GM12878 (cell line): ENCODE measurements at regions not wholly inside any gene's neighbourhood (a gene's known extent, or its start where the extent isn't known, plus 50 kb on each side); places are given as distances from the start of the nearest gene placed in this dataset.

ENCODE experiments used
- ATAC-seq: fragments of 200-7000 bp; cut with Tn5 transposase; 3 replicates; pipeline ENCODE4 v1.9.1; 2020; ENCODE audit warnings: mild to moderate bottlenecking, moderate library complexity
- BruUV-seq: library from RNA; stranded (reverse); fragments of 400-500 nt; replicated peaks from 2 replicates; lab custom pipeline; 2021; lab: Mats Ljungman, UMichigan
- CTCF ChIA-PET: fragments of 300-600 bp; sonication (Branson Sonifier 250); formaldehyde crosslinking; extraction: SDS; loops from one replicate; lab custom pipeline; 2021; ENCODE audit warnings: inconsistent platforms; lab: Yijun Ruan, JAX
- POLR2A ChIA-PET: fragments of 350-600 bp; formaldehyde crosslinking; extraction: SDS; loops from one replicate; lab custom pipeline; 2021; ENCODE audit warnings: inconsistent platforms; lab: Charles Lee
- RAD21 ChIA-PET: fragments of 300-600 bp; sonication (Branson Sonifier 250); formaldehyde crosslinking; loops from one replicate; lab custom pipeline; 2023; ENCODE audit warnings: antibody characterized with exemption; ENCODE audit not compliant: unreplicated experiment; lab: Charles Lee
- SMC1A ChIA-PET: fragments of 300-600 bp; sonication (Branson Sonifier 250); formaldehyde crosslinking; loops from one replicate; lab custom pipeline; 2023; ENCODE audit not compliant: unreplicated experiment, uncharacterized antibody; lab: Charles Lee
- DNase-seq: peaks from one replicate; pipeline ENCODE4 v3.0.0-alpha.2; 2011; ENCODE audit warnings: low read depth, low spot score
- FAIRE-seq: peaks from 3 replicates; lab custom pipeline; 2011; peaks lifted over from hg19 to GRCh38; lab: Jason Lieb, UNC
- H2AFZ ChIP-seq: 2 replicates; pipeline ENCODE4 v1.6.0; 2011; ENCODE audit warnings: low read depth, low read length, control low read depth; ENCODE audit not compliant: control insufficient read depth
- H3K27ac ChIP-seq: 2 replicates; pipeline ENCODE4 v1.5.1; 2011; ENCODE audit warnings: control low read depth; ENCODE audit not compliant: control insufficient read depth, insufficient read depth
- H3K27me3 ChIP-seq, 2 experiments: replicated peaks in 1 of 2; 2 replicates each; pipeline versions ENCODE4 v1.6.0 to v1.6.1; 2011; ENCODE audit warnings: low read length in 1 of 2; ENCODE audit not compliant: control insufficient read depth in 2 of 2, insufficient read depth in 2 of 2
- H3K36me3 ChIP-seq, 2 experiments: 2 replicates each; pipeline ENCODE4 v1.5.1; 2011; ENCODE audit warnings: low read length in 1 of 2; ENCODE audit not compliant: control insufficient read depth in 2 of 2, insufficient read depth in 2 of 2
- H3K4me1 ChIP-seq: 2 replicates; pipeline ENCODE4 v1.6.1; 2011; ENCODE audit warnings: mild to moderate bottlenecking, low read length, moderate library complexity, mixed read lengths; ENCODE audit not compliant: control insufficient read depth, insufficient read depth
- H3K4me2 ChIP-seq: 2 replicates; pipeline ENCODE4 v1.6.0; 2011; ENCODE audit warnings: control low read depth; ENCODE audit not compliant: control insufficient read depth, insufficient read depth
- H3K4me3 ChIP-seq: fragments of 200-600 bp; sonication (generic); 2 replicates; pipeline ENCODE4 v1.5.1; 2016
- H3K79me2 ChIP-seq: 2 replicates; pipeline ENCODE4 v1.6.0; 2011; ENCODE audit warnings: low read length; ENCODE audit not compliant: control insufficient read depth, insufficient read depth
- H3K9ac ChIP-seq: 2 replicates; pipeline ENCODE4 v1.8.0; 2011; ENCODE audit warnings: low read length, control low read depth, mixed read lengths; ENCODE audit not compliant: control insufficient read depth, insufficient read depth
- H3K9me3 ChIP-seq: replicated peaks from 3 replicates; pipeline ENCODE4 v1.5.1; 2011; ENCODE audit warnings: mild to moderate bottlenecking, low read length; ENCODE audit not compliant: control insufficient read depth, insufficient read depth
- H4K20me1 ChIP-seq: 2 replicates; pipeline ENCODE4 v1.6.0; 2011; ENCODE audit not compliant: control insufficient read depth, insufficient read depth
- BCL11A ChIP-seq: IDR thresholded peaks from 2 replicates; pipeline ENCODE4 v1.6.1; 2011; ENCODE audit warnings: low read depth, low read length
- BCL3 ChIP-seq: IDR thresholded peaks from 2 replicates; pipeline ENCODE4 v1.6.1; 2011; ENCODE audit warnings: borderline replicate concordance, low read depth, mild to moderate bottlenecking, moderate library complexity, low read length; ENCODE audit not compliant: insufficient read depth, poor library complexity, severe bottlenecking
- HCFC1 ChIP-seq: fragments of 150-350 bp; IDR thresholded peaks from 2 replicates; pipeline ENCODE4 v1.6.1; 2014; ENCODE audit warnings: low read length
- IRF3 ChIP-seq: fragments of 450-650 bp; IDR thresholded peaks from 2 replicates; pipeline ENCODE4 v1.6.1; 2014; ENCODE audit warnings: mild to moderate bottlenecking
- JUND ChIP-seq: IDR thresholded peaks from 2 replicates; pipeline ENCODE4 v1.6.1; 2012; ENCODE audit warnings: low read depth, mild to moderate bottlenecking, low read length, improper control_type of control experiment, moderate library complexity
- MXI1 ChIP-seq: fragments of 150-350 bp; IDR thresholded peaks from 2 replicates; pipeline ENCODE4 v1.6.1; 2011; ENCODE audit warnings: low read depth, mild to moderate bottlenecking, inconsistent platforms, low read length, improper control_type of control experiment
- MYB ChIP-seq: fragments of 150-350 bp; IDR thresholded peaks from 2 replicates; pipeline ENCODE4 v1.6.1; 2014; ENCODE audit warnings: mild to moderate bottlenecking, low read depth, low read length, borderline replicate concordance
- MYC ChIP-seq: IDR thresholded peaks from 2 replicates; pipeline ENCODE4 v1.6.1; 2011; ENCODE audit warnings: mild to moderate bottlenecking, low read length, moderate library complexity, inconsistent platforms; ENCODE audit not compliant: insufficient read depth, insufficient replicate concordance, insufficient read length, severe bottlenecking
- POLR2AphosphoS2 ChIP-seq: IDR thresholded peaks from 2 replicates; pipeline ENCODE4 v1.6.1; 2011; ENCODE audit warnings: low read depth, mild to moderate bottlenecking, low read length, improper control_type of control experiment, moderate library complexity
- RBBP5 ChIP-seq: fragments of 200-600 bp; sonication (generic); conservative IDR thresholded peaks from 2 replicates; pipeline ENCODE4 v1.6.1; 2016
- RELA ChIP-seq: fragments of 450-650 bp; IDR thresholded peaks from 2 replicates; pipeline ENCODE4 v1.8.0; 2014; ENCODE audit warnings: borderline replicate concordance; ENCODE audit not compliant: partially characterized antibody
- WRNIP1 ChIP-seq: IDR thresholded peaks from 2 replicates; pipeline ENCODE4 v1.6.1; 2011; ENCODE audit warnings: low read depth, low read length, improper control_type of control experiment, borderline replicate concordance
- ZNF384 ChIP-seq: IDR thresholded peaks from 2 replicates; pipeline ENCODE4 v1.6.1; 2012; ENCODE audit warnings: low read depth, mild to moderate bottlenecking, low read length, improper control_type of control experiment, borderline replicate concordance
- WGBS: methylation state at CpG from one replicate; pipeline ENCODE4 v1.1.6; 2016; ENCODE audit warnings: low lambda C conversion rate; ENCODE audit not compliant: insufficient replicate concordance, insufficient coverage; ENCODE audit errors: missing lambda C conversion rate; 5-methylcytosine and 5-hydroxymethylcytosine counted together
- in situ Hi-C: fragments of 300-500 bp; cut with MboI; formaldehyde crosslinking; loops from 9 replicates; pipeline ENCODE4 v1.14.3; 2018; ENCODE audit warnings: mixed read lengths
- intact Hi-C: fragments of 100-400 bp; cut with micrococcal nuclease; formaldehyde crosslinking; loops from one replicate; pipeline ENCODE4 v1.14.2; 2022; ENCODE audit not compliant: unreplicated experiment
- TF ChIP-seq, protein P1 (sequence below): fragments of 450-650 bp; IDR thresholded peaks from 2 replicates; pipeline ENCODE4 v1.6.1; 2017; ENCODE audit warnings: mild to moderate bottlenecking, low read depth, inconsistent platforms; ENCODE audit not compliant: poor library complexity, severe bottlenecking

DNA sequence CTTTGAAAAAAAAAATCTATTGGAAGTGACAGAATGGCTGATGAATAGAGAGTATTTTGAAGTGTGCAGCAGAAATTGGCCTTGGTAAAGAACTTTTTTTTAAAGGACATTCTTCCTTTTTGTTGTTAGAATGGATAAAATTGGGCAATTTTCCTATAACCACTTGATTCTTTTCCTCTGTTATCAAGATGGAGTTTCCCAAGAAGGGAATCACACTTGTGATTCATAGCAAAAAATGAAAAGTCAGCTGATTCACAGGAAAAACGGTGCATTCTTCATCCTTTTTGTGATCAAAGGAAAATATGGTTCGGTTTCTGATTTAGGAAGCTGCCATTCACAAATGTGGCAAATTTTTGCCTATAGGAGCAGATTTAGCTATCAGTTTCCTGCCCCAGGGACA is 486.8 kb downstream of the GBE1 start (continued):
- TF ChIP-seq MYB (no peak), HCFC1 (no peak), ZNF384 (no peak), RELA (no peak)
- TF ChIP-seq, protein P1, sequence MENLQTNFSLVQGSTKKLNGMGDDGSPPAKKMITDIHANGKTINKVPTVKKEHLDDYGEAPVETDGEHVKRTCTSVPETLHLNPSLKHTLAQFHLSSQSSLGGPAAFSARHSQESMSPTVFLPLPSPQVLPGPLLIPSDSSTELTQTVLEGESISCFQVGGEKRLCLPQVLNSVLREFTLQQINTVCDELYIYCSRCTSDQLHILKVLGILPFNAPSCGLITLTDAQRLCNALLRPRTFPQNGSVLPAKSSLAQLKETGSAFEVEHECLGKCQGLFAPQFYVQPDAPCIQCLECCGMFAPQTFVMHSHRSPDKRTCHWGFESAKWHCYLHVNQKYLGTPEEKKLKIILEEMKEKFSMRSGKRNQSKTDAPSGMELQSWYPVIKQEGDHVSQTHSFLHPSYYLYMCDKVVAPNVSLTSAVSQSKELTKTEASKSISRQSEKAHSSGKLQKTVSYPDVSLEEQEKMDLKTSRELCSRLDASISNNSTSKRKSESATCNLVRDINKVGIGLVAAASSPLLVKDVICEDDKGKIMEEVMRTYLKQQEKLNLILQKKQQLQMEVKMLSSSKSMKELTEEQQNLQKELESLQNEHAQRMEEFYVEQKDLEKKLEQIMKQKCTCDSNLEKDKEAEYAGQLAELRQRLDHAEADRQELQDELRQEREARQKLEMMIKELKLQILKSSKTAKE = no peak

DNA sequence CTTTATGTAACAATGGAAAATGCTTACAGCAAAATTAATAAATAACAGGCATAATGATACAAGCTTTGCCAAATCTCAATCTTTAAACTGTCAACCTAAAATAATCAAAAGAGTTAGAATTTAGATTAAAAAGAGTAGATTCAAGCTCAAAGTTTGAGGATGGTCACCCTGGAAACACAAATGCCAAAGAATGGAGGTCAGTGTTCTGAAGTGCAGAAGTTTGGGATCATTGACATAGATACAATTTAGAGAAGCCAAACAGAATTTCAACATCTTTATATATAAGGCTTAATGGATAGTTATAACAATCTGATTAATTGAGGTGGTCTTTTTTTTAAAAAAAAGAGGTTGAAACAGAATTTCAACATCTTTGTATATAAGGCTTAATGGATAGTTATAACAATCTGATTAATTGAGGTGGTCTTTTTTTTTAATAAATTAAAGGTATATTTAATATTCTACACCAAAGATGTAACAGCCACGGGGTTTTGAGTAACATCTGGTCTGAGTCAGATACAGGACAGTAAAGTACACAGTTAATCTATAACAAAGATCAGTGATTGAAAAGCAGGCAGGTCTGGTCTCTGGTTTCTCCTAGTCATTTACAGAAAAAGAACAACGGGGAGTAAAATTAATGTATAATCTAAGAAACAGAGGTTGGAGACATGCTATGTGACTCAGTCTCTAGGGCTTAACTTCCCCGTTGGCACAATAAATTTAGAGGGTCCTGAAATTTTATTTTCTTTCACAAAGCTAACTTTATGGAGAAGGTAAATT is 490.7 kb downstream of the GBE1 start:
- ATAC-seq (peak; percentile 89), FAIRE-seq (no peak), DNase-seq (no peak)
- no peak overlapping the region for H3K9ac ChIP-seq
- no peaks in the 10 kb centered on the region for H4K20me1 ChIP-seq
- no peaks in the 10 kb centered on the region for H3K27me3 ChIP-seq
- H3K36me3 ChIP-seq = no peaks in the 10 kb centered on the region
- WGBS = 0% methylated on average over 3 of the region's 3 CpGs
- BruUV-seq = no TSS peak
- no peaks in the 10 kb centered on the region for H3K9me3 ChIP-seq
- POLR2A ChIA-PET = no interaction called here
- no peak overlapping the region for H3K4me2 ChIP-seq
- H3K4me1 ChIP-seq = no peaks in the 10 kb centered on the region
- SMC1A ChIA-PET = no interaction called here
- in situ Hi-C loops = no loop called here
- intact Hi-C loops = no loop called here
- no peak overlapping the region for H2AFZ ChIP-seq
- no peaks in the 10 kb centered on the region for H3K79me2 ChIP-seq
- RAD21 ChIA-PET = no interaction called here
- CTCF ChIA-PET = no interaction called here
- no peak overlapping the region for H3K27ac ChIP-seq
- H3K4me3 ChIP-seq = no peak overlapping the region
- no peak for TF ChIP-seq MXI1
- TF ChIP-seq RBBP5 = no peak
- TF ChIP-seq BCL3 = no peak
- TF ChIP-seq BCL11A = no peak
- no peak for TF ChIP-seq MYC
- TF ChIP-seq WRNIP1 = no peak
- no peak for TF ChIP-seq IRF3
- no peak for TF ChIP-seq POLR2AphosphoS2
- TF ChIP-seq HCFC1 = no peak
- TF ChIP-seq JUND = no peak
